GM18867 (cell line): ENCODE measurements at regions not wholly inside any gene's neighbourhood (a gene's known extent, or its start where the extent isn't known, plus 50 kb on each side); places are given as distances from the start of the nearest gene placed in this dataset.
"Not testable (repeated sequence)": the region's sequence is repeated elsewhere in the genome, so short reads cannot be mapped to it uniquely, and the experiment has no call there.

Source experiments
- ATAC-seq: cut with Tn5 transposase; IDR thresholded peaks from one replicate; pipeline ENCODE4 v1.9.1; 2021; ENCODE audit warnings: mild to moderate bottlenecking, moderate library complexity; ENCODE audit not compliant: unreplicated experiment

DNA sequence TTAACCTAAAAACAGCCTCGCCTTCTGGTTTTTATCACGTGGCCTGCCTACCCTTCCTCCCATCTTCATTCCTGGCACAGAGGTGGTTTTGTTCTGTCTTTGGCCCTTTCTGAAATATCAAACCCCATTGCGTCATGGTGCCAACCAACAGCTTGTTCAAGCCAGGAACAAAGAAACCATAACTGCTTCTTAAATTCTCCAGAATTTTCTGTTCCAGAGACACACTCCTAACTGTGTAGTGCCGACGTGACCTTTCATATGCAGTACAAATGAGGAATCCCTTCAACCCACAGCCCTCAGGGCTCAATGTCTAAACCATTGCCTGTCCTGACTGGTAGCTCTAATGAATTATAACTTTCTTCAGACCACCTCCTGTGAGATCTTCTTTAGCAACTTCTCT lies 82.2 kb upstream of the TNP1 start:
- ATAC-seq: no peak

DNA sequence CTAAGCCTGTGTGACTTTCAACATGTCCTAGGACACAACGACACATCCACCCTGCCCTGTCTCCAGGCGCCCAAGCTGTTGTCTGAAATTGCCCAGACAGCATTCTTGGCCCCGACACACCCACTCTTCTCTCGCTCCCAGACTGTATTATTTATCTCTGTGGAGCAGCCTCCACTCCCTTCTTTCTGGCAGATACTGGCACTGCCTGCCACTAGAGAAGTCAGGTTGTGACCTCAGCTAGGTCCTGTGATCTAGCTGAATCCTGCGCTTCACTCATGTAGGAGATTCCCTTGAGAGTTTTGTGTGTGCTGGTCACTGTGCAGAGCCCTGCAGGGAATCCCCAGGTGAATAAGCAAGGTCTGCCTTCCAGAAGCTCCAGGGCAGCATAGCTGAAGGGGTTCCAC lies 77.1 kb upstream of the TNP1 start:
- no peak for ATAC-seq

GRCh38 chr2:216934623-216935022 lies 74.8 kb upstream of the TNP1 start:
- ATAC-seq: no peak

DNA sequence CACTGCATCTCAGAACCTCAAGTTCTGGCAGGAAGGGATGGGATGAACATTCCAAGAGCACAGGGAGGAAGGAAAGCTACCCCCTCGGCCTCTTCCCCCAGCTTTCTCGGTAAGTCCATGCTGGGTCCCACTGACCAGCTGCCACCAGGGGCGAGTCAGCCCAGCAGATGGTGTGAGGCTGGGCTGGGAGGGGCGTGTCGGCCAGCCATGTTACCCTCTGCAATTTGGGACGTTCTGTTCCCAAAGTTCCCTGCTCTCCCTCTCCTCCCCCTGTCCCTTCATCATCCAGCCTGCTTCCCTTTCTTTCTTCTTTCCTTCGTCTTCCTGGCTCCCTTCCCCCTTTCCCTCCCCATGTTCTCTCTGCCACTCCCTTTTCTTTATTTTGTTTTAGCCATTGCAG lies 74.3 kb upstream of the TNP1 start:
- ATAC-seq: no peak

GRCh38 chr2:216932863-216933548 lies 73.1 kb upstream of the TNP1 start:
- no peak for ATAC-seq

DNA sequence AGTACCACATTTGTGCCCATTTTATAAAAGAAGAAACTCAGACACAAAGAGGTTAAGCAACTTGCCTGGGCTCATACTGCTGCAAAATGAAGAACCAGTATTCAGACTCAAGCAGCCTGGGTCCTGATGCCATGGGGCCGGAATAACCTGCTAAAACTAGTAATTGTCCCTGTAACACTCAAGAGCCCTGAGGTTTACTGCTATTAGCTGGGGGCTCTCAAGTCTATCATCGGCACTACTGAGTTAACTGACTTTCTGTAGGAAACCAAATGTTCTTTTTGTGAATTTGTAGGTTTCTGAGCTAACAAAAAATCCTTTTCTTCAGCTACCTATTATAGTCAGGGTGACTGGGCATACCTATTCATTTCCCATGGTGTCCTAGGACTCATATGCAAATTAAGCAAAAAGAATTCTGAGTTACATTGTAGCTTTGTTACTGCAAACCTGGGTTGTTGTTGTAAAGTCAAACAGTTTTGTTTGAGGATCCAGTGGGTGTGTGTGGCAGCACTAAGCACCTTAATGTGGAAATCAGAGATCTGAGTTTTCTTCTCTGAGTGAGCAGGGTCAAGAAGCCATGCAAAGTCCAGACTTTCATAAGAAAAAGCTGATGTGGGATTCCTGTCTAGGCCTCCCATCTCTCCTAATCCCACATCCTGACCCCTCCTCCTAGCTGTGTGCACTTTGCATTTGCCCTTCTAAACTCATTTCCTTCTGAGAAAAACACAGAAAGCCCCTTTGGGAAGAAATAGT lies 72.4 kb upstream of the TNP1 start:
- no peak for ATAC-seq

DNA sequence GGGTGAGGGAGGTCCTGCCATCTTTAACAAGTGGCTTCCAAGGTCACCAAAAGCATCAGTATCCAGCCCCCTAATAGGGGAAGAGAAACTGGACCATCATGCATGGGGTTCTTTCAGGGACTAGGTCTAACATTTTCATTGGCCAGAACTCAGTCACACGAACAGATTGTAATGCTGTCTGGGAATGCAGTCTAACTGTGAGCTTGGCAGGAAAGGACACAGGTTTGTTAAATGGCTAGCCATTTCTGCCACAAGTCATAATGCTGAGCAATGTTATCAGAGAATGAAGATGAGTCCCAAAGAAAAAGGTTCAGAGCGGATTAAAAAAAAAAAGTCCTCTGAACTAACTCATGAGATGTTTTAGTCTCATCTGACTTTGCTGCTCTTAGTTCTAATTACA lies 70.9 kb upstream of the TNP1 start:
- ATAC-seq: no peak

- ATAC-seq: not testable (repeated sequence)
Measured at GRCh38 chr2:216929338-216929737, 69.5 kb upstream of the TNP1 start.

DNA sequence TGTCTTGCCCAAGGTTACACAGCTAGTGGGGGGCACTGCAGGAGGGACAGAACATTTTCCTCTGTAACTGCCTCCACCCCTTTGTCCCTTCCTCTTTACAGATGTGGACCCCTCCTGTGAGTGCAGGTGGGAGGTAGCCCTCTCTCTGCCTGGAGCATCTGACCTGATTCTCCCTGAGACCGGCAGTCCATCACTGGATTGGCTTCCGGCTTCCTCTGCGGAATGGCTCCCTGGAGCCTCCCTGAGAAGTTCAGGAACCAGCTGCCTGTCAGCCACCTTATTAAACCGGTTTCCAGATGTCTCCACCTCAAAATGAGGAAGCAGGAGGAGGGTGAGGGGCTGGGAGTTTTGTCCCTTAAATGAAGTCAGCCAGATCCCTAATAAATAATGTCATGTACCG lies 67.3 kb upstream of the TNP1 start:
- no peak for ATAC-seq

DNA sequence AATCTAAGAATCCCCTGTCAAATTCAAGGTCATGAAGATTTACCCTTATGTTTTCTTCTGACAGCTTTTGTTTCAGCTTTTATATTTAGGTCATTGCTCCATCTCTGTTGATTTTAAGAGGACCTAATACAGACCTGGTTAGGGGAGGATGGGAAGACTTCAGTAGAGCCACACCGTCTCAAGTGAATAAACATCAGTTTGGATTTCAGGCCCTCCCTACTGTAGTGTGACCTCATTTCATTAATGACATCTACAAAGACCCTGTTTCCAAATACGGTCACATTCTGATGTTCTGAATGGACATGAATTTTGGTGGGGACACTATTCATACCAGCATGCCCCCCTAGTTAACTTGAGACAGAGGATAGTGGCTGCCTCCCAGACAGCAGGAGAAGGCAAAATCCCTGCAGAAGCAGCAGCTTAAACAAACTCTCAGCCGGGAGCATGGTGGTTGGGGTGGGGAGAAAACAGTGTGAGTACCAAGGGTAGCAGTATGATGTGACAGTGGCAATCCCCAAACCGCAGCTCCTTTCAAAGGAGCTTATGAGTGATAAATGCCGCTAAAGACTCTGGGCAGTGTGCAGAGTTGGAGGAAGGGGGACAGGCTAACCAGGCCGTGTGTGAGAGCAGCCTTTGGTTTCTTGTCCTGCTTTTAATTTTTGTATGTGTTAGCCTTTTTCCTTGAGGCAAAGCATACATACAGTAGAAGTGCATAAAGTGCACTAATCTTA lies 65.9 kb upstream of the TNP1 start:
- peak; percentile 63 for ATAC-seq

GRCh38 chr2:216925006-216925405 lies 65.1 kb upstream of the TNP1 start:
- ATAC-seq: no peak

- ATAC-seq: no peak
Measured at GRCh38 chr2:216923706-216924105, 63.8 kb upstream of the TNP1 start.

GRCh38 chr2:216922175-216922780 lies 62.4 kb upstream of the TNP1 start:
- ATAC-seq: peak; percentile 83

DNA sequence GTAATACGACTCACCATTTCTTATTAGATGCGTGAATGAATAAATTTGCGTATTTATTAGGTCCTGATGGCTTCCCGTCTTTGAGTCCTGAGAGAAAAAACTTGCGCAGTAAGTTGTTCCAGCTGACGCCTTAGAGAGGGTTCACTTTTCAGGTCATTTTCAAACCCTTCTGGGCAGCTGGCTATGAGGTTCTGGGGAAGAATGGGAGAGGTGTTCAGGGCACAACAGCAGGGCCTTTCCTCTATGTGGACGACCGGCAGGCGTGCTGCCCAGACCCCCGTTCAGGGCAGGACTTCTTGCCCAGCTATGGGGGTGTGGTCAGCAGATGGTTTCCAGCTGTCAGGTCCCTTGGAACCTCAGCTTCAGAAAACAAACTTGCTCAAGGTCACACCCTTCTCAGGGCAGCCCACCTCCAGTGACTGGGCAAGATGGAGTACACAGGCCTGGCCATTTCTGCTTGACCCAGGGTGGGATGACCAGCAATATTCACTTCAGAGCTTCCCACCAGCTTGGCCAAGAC lies 61.1 kb upstream of the TNP1 start:
- ATAC-seq: no peak

DNA sequence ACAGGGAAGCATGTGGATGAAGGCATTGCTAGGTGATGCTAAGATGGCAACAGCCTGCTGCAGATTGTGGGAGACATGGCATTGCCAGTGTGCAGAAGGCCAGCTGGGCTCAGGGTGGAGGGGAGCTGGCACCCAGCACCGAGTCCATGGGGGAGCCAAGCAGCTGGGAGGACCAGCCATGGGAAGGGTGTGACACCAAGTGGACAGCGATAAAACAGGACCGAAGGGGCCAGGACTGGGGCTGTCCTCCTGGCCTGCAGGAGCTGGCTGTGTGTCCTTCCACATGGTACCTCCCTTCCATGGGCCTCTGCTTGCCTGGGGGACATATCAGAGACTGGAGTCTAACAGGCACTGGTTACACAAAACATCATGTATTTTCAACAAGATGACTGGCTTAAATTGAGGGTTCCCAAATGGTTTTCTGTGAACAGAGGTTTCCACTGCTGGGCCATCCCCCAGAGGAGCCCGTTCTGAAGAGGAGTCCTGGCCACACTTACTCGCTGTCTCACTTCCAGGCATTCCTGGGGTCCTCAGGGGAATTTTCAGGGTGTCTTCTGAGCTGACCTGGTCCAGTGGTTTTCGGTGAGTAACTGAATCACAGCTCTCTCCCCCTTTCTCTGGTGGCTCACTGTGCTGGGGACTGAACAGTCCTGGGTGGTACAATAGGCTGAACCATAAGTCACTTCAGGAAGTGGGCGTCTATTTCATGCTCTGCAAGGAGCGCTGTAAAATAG lies 60.4 kb upstream of the TNP1 start:
- no peak for ATAC-seq

GRCh38 chr2:216918088-216918680 lies 58.3 kb upstream of the TNP1 start:
- no peak for ATAC-seq

DNA sequence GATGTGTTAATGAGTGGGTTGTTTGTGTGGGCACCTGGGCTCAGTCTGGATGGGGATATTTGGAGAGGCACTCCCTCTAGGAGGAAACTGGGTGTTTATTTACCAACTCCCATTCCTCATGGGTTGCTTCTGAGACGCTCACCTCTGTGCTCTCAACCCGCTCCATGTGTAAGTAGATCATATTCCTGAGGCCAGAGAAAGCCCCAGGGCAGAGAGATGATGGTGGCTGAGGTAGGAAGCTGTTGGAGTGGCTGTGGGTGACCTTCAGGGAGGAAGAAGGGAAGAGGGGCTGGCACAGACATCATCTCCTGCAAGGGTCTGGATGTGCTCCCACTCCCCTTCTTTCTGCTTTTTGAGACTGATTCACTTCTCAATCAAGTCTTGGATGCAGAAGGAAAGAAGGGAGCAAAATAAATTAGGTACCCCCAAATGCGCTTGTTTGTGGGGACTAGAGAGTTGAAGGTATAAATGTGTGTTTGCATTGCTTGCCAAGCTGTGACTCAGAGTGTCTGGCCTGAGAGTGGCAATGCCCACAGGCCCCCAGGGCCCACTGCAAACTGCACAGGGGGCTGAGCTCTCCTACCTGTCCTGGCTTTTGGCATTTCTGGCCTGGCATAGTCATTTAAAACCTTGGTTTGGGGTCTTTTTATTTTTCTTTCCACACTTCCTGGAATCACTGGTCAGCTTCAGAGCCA lies 57.2 kb upstream of the TNP1 start:
- ATAC-seq: no peak

GRCh38 chr2:216915557-216916150 lies 55.8 kb upstream of the TNP1 start:
- ATAC-seq: no peak

DNA sequence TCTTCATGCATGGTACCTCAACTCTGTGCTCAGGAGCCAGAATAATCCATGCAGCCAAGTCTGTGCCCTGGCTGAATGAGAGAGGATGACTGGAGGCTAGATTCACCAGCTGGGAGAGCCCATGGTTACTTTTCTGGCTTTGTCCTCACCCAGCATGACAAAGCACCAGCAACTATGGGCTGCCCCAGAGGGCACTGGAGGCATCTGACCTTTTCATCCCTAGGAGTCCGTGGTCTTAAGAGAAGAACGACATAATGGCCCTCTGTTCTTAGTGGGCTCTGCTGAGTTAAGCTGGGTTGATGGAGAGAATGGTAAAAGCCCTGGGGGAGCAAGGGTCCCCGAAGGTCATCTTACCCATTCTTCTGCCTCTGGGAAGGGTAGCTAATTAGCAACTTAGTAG lies 54.6 kb upstream of the TNP1 start:
- ATAC-seq: no peak
